Naive B cell (primary cell): ENCODE measurements at regions not wholly inside any gene's neighbourhood (a gene's known extent, or its start where the extent isn't known, plus 50 kb on each side); places are given as distances from the start of the nearest gene placed in this dataset.
A peak's percentile ranks its signal among the peaks of the same experiment; 100 is the strongest.
"Not testable (repeated sequence)": the region's sequence is repeated elsewhere in the genome, so short reads cannot be mapped to it uniquely, and the experiment has no call there.

ENCODE experiments used
- ATAC-seq, 2 donors: fragments of 150-1000 bp; cut with Tn5 transposase; 2 replicates each; pipeline ENCODE4 v1.10.0; 2021; ENCODE audit warnings: low read depth in 2 of 2, mild to moderate bottlenecking in 2 of 2, moderate library complexity in 2 of 2
- DNase-seq: peaks from one replicate; pipeline ENCODE4 v3.0.0; 2022
- H3K27ac Mint-ChIP-seq, 6 donors: one replicate each; pipeline ENCODE4 v1.8.0; 2020 to 2022; ENCODE audit warnings: mild to moderate bottlenecking in 6 of 6, mixed read lengths in 6 of 6, moderate library complexity in 5 of 6, inconsistent platforms in 2 of 6
- H3K27me3 Mint-ChIP-seq, 3 donors: one replicate each; pipeline ENCODE4 v1.8.0; 2021 to 2022; ENCODE audit warnings: mixed read lengths in 3 of 3, mild to moderate bottlenecking in 1 of 3
- H3K36me3 Mint-ChIP-seq, 2 donors: one replicate each; pipeline ENCODE4 v1.8.0; 2020 to 2022; ENCODE audit warnings: mixed read lengths in 2 of 2, inconsistent platforms in 1 of 2, mild to moderate bottlenecking in 1 of 2
- H3K4me1 Mint-ChIP-seq, 3 donors: one replicate each; pipeline ENCODE4 v1.8.0; 2020 to 2022; ENCODE audit warnings: mixed read lengths in 3 of 3, inconsistent platforms in 1 of 3, mild to moderate bottlenecking in 1 of 3, moderate library complexity in 1 of 3
- H3K4me3 Mint-ChIP-seq, 8 donors: one replicate each; pipeline ENCODE4 v1.8.0; 2020 to 2022; ENCODE audit warnings: mild to moderate bottlenecking in 8 of 8, mixed read lengths in 8 of 8, moderate library complexity in 8 of 8, inconsistent platforms in 2 of 8
- H3K9me3 Mint-ChIP-seq, 7 donors: one replicate each; pipeline ENCODE4 v1.8.0; 2020 to 2022; ENCODE audit warnings: mixed read lengths in 7 of 7, mild to moderate bottlenecking in 5 of 7, inconsistent platforms in 2 of 7, moderate library complexity in 1 of 7

DNA sequence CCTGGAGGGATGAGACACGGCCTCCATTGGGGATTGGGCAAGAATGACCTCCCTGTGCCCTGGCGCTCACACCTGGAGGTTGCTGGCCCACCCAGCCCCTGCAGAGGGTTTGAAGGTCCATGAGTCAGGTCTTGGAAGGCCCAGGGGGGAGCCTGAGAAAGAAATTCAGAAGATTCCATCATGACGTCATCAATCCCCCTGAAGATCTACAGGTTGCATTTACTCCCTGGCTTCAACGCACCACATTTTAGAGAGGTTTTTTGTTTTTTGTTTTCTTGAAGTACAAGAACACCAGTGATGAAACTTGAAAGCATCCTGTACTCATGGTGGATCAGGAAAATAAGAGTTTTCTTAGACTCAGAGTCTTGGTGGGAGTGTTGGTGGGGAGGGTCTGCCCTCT lies 82.4 kb upstream of the SLC25A33 start:
- Mint-ChIP-seq H3K4me3 (no peak overlapping the region), H3K27ac (no peak overlapping the region), H3K27me3 (peaks cover 0 to 5% (median 4%) of the 10 kb centered on the region in 3 donors), H3K9me3 (no peaks in the 10 kb centered on the region), H3K36me3 (no peaks in the 10 kb centered on the region), H3K4me1 (peaks cover 0 to 6% (median 5%) of the 10 kb centered on the region in 3 donors)
- no peak for ATAC-seq
- no peak for DNase-seq

DNA sequence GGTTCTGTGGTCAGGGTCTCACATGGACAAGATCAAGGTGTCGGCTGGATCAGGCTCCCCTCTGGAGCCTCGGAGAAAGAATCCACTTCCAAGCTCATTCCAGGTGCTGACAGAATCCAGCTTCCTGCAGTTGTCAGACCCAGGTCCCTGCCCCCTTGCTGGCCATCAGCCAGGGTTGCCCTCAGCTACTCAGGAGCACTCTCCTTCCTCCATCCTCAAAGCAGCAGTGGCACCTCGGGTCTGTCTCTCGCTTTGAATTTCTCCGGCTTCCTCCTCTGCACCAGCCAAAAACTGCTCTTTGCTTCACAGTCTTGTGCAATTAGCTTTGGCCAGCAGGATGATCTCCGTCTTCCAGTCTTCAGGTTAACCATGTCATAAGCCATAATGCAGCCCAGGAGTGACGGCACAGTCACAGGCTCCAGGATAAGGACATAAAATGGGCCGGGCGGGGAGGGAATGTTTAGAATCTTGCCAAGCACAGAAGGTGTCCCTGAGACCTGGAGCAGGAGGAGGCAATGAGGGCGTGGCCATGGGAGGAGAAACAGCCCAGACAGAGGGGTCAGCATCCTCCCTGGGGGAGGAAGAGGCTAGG lies 79.4 kb upstream of the SLC25A33 start:
- no peak for DNase-seq
- no peaks in the 10 kb centered on the region for H3K36me3 Mint-ChIP-seq

DNA sequence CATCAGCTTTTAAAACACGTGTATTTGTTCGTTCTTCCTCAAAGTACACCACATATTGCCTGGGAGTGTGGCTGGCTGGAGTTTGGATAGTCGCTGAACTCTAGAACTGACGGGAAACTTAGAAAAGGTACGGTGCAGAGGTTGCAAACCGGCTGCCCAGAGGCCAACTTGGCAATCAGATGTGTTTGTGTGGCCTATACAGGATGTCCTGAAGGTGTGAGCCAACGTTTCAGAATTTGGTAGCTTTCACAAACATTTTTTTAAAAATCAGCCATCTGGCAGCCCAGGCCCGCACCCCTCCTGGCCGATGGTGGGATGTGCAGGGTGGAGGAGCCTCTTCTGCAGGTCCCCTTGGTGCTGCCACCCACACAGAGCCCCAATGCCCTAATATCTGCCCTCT lies 73.6 kb upstream of the SLC25A33 start:
- Mint-ChIP-seq H3K9me3 (peaks cover 0 to 1% (median 0%) of the 10 kb centered on the region in 7 donors), H3K4me3 (no peak overlapping the region), H3K27ac (no peak overlapping the region), H3K27me3 (peaks cover 16 to 29% (median 26%) of the 10 kb centered on the region in 3 donors), H3K36me3 (no peaks in the 10 kb centered on the region), H3K4me1 (no peaks in the 10 kb centered on the region)
- no peak for DNase-seq
- no peak for ATAC-seq

More for the DNA sequence above, 79.4 kb upstream of the SLC25A33 start:
- no peak for ATAC-seq
- no peak overlapping the region for H3K4me3 Mint-ChIP-seq
- H3K27ac Mint-ChIP-seq = peak overlapping the region in 1 of 6 donors; percentile 86
- H3K27me3 Mint-ChIP-seq = no peaks in the 10 kb centered on the region
- peaks cover 0 to 6% (median 5%) of the 10 kb centered on the region in 3 donors for H3K4me1 Mint-ChIP-seq
- H3K9me3 Mint-ChIP-seq = no peaks in the 10 kb centered on the region

DNA sequence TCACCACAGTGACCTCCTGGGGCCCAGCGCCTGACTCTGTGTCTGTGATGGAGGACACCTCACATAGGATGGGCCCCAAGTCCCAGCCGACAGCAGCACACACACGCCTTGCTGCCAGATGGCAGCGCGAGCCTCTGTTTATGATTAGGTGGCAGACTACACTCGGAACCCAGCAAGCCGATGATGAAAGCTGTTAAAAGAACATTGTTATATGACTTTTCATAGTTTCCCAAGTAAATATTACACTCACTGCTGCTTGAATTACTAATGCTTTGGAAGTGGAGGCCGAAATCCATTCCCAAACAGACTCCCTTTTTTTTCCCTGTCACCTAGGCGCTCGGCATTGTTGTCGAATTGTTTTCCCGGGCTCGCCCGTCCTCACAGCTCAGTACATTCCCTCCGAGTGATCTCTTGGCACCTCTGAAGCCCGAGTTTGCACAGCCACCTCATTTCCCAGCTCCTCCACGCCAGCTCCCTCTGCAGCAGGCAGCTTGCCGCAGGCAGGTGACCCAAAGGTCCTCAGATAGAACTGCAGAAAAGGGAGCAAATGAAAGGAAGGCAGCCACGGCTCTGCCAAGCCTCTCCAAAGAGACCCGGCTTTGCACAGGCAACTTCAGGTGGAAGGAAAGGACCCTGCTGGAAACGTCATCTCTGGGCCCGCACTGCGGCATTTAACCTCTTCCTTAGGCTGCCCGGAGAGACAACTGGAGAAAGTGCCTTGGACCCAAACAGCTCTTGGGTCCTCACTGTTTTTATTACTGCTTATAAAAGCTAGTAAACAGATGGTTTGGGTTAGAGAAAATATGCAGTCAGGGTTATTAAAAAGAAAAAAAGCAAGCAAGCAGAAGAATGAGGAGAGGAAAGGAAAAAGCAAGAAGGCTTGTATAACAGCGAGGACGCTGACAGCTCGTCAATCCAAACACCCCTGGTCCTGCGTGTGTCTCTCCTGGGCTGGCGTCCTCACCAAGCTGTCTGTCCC lies 72.2 kb upstream of the SLC25A33 start:
- H3K36me3 Mint-ChIP-seq = no peaks in the 10 kb centered on the region
- peaks cover 0 to 1% (median 0%) of the 10 kb centered on the region in 7 donors for H3K9me3 Mint-ChIP-seq
- no peaks in the 10 kb centered on the region for H3K4me1 Mint-ChIP-seq
- DNase-seq = no peak
- peak overlapping the region in 1 of 8 donors; percentile 23 for H3K4me3 Mint-ChIP-seq
- no peak for ATAC-seq
- H3K27me3 Mint-ChIP-seq = peaks cover 23 to 35% (median 34%) of the 10 kb centered on the region in 3 donors
- no peak overlapping the region for H3K27ac Mint-ChIP-seq

DNA sequence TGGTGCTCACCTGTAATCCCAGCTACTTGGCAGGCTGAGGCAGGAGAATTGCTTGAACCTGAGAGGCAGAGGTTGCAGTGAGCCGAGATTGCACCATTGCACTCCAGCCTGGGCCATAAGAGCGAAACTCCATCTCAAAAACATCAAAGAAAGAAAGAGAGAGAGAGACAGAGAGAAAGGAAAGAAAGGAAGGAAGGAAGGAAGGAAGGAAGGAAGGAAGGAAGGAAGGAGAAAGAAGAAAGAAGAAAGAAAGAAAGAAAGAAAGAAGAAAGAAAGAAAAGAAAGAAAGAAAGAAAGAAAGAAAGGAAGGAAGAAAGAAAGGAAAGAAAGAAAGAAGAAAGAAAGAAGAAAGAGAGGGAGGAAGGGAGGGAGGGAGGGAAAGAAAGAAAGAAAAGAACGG lies 69.4 kb upstream of the SLC25A33 start:
- not testable (repeated sequence) for DNase-seq, H3K4me3 Mint-ChIP-seq, H3K9me3 Mint-ChIP-seq, H3K27ac Mint-ChIP-seq, H3K36me3 Mint-ChIP-seq, H3K4me1 Mint-ChIP-seq, ATAC-seq
- peaks cover 30 to 35% (median 34%) of the 10 kb centered on the region in 3 donors for H3K27me3 Mint-ChIP-seq

DNA sequence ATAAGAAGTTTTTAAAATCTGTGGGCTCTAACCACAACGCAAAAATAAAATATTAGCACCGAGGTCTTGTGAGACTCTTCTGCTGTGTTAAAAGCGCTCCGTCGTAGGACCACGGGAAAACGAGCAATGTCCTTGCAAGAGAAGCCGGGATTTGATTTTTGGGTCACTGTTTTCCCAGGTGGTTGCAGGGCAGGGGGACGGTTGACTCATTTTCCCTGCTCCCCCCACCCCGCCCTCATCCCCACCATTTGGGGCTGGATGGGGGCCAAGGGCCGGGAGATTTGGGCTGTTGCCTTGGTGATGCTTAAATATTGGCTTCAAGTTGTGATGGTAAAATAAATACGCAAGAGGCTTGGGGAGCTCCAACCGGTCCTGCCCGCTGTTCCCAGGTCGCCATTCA lies 67.6 kb upstream of the SLC25A33 start:
- Mint-ChIP-seq H3K27me3 (peaks cover 28 to 30% (median 29%) of the 10 kb centered on the region in 3 donors), H3K36me3 (no peaks in the 10 kb centered on the region), H3K4me1 (no peaks in the 10 kb centered on the region), H3K9me3 (no peaks in the 10 kb centered on the region), H3K27ac (no peak overlapping the region), H3K4me3 (no peak overlapping the region)
- DNase-seq (no peak), ATAC-seq (no peak)

DNA sequence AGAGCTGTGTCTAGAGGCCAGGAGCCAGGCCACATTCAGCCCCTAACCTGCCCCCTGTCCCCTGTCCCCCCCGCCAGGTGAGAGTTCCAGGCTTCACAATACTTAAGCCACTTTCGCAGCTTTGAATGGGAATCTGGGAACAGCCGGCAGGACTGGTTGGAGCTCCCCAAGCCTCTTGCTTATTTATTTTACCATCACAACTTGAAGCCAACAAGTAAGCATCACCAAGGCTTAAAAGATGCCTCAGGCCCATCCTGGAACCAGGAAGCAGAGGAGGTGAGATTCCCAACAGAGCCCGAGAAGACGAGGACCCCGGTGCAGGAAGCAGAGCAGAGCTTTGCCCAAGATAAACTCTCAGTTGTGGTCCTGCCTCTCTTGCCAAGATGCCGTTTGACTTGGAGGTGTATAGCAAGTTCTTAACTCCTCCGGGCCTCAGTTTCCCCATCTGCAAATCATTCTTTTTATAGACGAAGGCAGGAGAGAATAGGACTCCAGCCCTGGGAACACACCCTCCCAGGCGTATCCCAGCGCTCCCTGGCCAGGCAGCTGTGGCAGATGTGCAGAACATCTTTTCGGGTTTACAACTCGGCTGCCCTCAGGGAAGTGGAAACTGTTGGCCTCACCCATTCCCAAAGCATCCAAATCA lies 66.8 kb upstream of the SLC25A33 start:
- Mint-ChIP-seq H3K27ac (no peak overlapping the region), H3K36me3 (no peaks in the 10 kb centered on the region), H3K4me3 (no peak overlapping the region), H3K4me1 (no peaks in the 10 kb centered on the region), H3K27me3 (peaks cover 22 to 25% (median 23%) of the 10 kb centered on the region in 3 donors), H3K9me3 (no peaks in the 10 kb centered on the region)
- DNase-seq = no peak
- ATAC-seq = no peak

DNA sequence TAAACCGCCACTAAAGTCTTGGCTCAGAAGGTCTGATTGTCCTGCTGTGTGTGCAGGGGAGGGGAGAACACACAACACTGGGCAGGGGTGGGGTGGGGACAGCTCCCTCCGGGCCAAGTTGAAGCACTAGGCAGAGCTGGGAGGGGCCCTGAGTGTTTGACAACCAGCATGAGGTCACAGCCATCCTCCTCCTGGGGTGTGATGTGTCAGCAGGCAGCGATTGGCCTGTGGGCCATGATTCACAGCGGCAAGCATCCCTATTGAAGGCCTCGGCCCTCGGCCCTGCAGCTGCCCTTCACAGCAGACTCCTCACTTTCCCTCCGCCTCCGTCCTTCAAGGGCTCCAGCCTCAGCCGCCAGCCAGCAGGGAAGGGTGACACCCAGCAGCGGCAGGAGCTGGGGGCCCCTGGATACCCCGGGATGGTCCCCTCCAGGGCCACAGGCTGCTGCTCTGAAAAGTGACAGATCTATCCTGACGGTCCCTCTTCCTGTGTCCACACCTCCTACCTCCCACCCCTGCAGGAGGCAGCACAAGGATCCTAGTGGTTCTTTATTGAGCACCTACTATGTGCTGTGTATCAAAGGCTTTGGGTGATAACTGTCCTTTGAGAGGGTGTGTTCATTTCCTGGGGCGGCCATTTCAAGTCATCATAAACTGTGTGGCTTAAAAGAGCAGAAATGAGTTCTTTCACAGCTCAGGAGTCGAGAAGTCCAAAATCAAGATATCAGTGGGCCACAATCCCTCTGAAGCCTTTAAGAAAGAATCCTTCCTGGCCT lies 66.0 kb upstream of the SLC25A33 start:
- ATAC-seq (no peak), DNase-seq (no peak)
- Mint-ChIP-seq H3K4me3 (no peak overlapping the region), H3K36me3 (no peaks in the 10 kb centered on the region), H3K4me1 (no peaks in the 10 kb centered on the region), H3K9me3 (no peaks in the 10 kb centered on the region), H3K27ac (peak overlapping the region in 1 of 6 donors; percentile 33), H3K27me3 (peaks cover 15 to 18% (median 16%) of the 10 kb centered on the region in 3 donors)

DNA sequence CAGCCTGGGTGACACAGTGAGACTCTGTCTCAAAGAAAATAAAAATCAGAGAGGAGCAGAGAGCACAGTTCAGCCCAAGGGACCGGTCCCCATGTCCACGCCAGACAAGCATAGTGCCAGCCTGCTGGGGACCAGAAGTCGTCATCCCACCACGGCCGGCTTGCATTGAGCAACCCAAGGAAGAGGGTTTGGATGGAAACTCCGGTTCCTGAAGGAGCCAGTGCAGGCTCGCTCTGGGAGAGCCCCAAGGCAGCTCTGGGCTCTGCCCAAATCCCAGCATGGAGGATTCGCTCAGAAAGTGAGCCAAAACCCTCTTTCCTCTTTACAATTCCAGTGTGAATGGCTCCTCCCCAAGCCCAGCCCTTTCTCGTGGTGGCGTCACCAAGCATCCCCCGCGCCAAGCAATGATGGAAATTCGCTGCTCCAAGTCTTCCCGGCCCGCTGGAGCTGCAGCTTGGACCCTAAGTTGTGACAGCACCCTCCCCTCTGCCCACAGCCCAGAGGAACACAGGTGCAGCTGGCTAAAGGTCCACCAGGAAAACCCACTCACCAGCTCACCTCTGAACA lies 64.1 kb upstream of the SLC25A33 start:
- H3K27me3 Mint-ChIP-seq = peaks cover 13 to 14% (median 14%) of the 10 kb centered on the region in 3 donors
- no peak overlapping the region for H3K4me3 Mint-ChIP-seq
- DNase-seq (no peak), ATAC-seq (no peak)
- no peaks in the 10 kb centered on the region for H3K9me3 Mint-ChIP-seq
- H3K36me3 Mint-ChIP-seq = no peaks in the 10 kb centered on the region
- H3K4me1 Mint-ChIP-seq = no peaks in the 10 kb centered on the region
- H3K27ac Mint-ChIP-seq = peak overlapping the region in 1 of 6 donors; percentile 74

DNA sequence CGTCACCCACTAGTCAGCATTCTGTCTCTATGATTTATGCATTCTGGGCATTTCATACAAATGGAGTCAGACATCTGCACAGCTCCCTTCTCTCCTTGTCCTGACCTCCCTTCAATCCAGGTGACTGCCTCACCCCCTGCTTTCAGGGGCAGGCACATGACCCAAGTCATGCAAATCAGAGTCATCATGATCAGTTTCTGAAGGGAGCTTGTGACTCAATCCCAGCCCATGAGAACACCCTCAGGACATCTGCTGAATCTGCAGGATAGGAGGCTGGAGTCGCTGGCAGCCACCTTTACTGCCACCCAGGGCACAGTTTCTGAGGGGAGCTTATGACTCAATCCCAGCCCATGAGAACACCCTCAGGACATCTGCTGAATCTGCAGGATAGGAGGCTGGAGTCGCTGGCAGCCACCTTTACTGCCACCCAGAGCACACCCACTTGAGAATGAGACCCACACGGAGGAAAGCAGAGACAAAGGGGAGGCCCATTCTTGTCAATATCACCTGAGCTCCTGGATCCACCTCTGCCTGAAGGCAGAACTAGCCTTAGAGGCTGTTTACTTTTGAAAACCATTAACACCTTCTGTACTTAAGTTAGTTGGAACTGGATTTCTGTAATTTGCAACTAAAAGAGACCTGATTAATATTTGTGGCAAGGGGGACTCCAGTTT lies 62.3 kb upstream of the SLC25A33 start:
- DNase-seq (no peak), ATAC-seq (no peak)
- Mint-ChIP-seq H3K9me3 (no peaks in the 10 kb centered on the region), H3K4me1 (no peaks in the 10 kb centered on the region), H3K27me3 (peaks cover 8 to 15% (median 10%) of the 10 kb centered on the region in 3 donors), H3K27ac (no peak overlapping the region), H3K4me3 (no peak overlapping the region), H3K36me3 (no peaks in the 10 kb centered on the region)

DNA sequence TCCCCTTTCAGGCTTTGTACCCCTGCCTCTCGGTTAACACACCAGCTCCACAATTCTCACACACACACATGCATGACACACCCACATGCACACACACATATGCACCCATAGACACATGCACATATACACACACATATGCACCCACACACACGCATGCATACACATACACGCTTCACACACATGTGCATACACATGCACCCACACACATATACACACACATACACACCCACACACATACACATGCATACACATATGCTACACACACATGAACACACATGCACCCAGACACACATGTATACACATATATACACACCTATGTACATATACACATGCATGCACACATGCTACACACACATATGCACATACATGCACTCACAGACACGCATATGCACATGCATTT lies 61.7 kb upstream of the SLC25A33 start:
- H3K27me3 Mint-ChIP-seq = peaks cover 10 to 15% (median 10%) of the 10 kb centered on the region in 3 donors
- H3K4me3 Mint-ChIP-seq = no peak overlapping the region
- ATAC-seq (no peak), DNase-seq (no peak)
- H3K36me3 Mint-ChIP-seq = no peaks in the 10 kb centered on the region
- H3K9me3 Mint-ChIP-seq = no peaks in the 10 kb centered on the region
- no peak overlapping the region for H3K27ac Mint-ChIP-seq
- H3K4me1 Mint-ChIP-seq = no peaks in the 10 kb centered on the region

DNA sequence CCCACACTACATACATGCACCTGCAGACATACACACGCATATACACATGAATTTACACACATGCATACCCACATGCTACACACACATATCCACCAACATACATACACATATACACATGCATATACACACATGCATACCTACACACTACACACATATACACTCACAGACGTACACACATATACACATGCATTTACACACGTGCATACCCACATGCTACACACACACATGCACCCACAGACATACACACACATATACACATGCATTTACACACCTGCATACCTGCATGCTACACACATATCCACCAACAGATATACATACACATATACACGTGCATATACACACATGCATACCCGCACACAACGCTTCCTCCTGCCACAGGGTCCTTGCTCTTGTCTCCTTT lies 61.2 kb upstream of the SLC25A33 start:
- Mint-ChIP-seq H3K4me1 (no peaks in the 10 kb centered on the region), H3K36me3 (no peaks in the 10 kb centered on the region), H3K4me3 (no peak overlapping the region), H3K27ac (no peak overlapping the region), H3K9me3 (no peaks in the 10 kb centered on the region), H3K27me3 (peaks cover 10 to 15% (median 11%) of the 10 kb centered on the region in 3 donors)
- DNase-seq = no peak
- no peak for ATAC-seq
